Mesodermal cell (in vitro differentiated cells): ENCODE measurements at regions not wholly inside any gene's neighbourhood (a gene's known extent, or its start where the extent isn't known, plus 50 kb on each side); places are given as distances from the start of the nearest gene placed in this dataset.

Source experiments
- H3K27ac ChIP-seq: 2 replicates; pipeline ENCODE4 v1.7.0; 2013; ENCODE audit warnings: mild to moderate bottlenecking, low read depth, low read length, moderate library complexity; ENCODE audit not compliant: severe bottlenecking
- H3K36me3 ChIP-seq: 2 replicates; pipeline ENCODE4 v1.7.1; 2013; ENCODE audit warnings: mild to moderate bottlenecking, low read length, moderate library complexity; ENCODE audit not compliant: control insufficient read depth, insufficient read depth
- H3K4me1 ChIP-seq: one replicate; pipeline ENCODE4 v1.7.1; 2013; ENCODE audit warnings: mild to moderate bottlenecking, low read length; ENCODE audit not compliant: insufficient read depth, control insufficient read depth, poor library complexity, severe bottlenecking
- H3K4me3 ChIP-seq: 2 replicates; pipeline ENCODE4 v1.7.0; 2013; ENCODE audit warnings: low read length, control low read depth, mild to moderate bottlenecking; ENCODE audit not compliant: insufficient read depth, poor library complexity, severe bottlenecking; ENCODE audit errors: extremely low read depth
- H3K9me3 ChIP-seq: 2 replicates; pipeline ENCODE4 v1.7.1; 2013; ENCODE audit warnings: mild to moderate bottlenecking, low read length, moderate library complexity; ENCODE audit not compliant: control insufficient read depth
- WGBS, 2 experiments: methylation state at CpG; one replicate each; pipeline ENCODE4 v1.1.5; 2013; ENCODE audit warnings: missing lambda C conversion rate in 2 of 2; ENCODE audit not compliant: insufficient coverage in 2 of 2; 5-methylcytosine and 5-hydroxymethylcytosine counted together

DNA sequence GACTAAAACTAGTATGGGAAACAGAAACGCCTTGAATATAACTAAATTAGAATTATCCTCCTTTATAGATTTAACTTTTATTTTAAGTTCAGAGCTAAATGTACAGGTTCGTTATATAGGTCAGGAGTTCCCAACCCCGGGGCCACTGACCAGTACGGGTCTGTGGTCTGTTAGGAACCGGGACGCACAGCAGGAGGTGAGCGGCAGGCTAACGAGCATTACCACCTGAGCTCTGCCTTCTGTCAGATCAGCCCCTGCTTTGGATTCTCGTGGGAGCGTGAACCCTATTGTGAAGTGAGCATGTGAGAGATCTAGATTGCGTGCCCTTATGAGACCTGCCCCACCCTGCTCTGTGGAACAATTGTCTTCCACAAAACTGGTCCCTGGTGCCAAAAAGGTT is 51.0 kb downstream of the FAT4 start:
- Histone ChIP-seq H3K9me3 (no peaks in the 10 kb centered on the region), H3K36me3 (peaks cover 4% of the 10 kb centered on the region), H3K4me3 (no peak overlapping the region), H3K27ac (no peak overlapping the region), H3K4me1 (no peaks in the 10 kb centered on the region)
- 95 to 100% methylated on average over 3 to 9 of the region's 11 CpGs for WGBS, 2 experiments

DNA sequence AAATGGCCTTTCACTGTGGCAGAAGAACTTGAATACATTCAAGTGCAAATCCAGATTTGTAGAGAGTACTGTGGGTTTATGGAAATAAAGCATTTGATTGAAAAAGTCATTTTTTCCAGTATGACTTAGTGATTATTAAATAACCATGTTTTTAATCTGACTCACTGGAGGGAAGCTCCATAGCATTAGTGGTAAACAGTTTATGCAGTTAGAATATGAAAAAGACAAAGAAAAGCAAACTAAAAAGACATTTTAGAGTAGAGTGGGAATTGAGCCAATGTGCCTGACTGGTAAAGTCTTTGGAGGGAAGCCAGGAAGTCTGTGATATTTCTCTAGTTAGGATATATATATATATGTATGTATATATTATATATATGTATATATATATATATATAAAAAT is 53.4 kb downstream of the FAT4 start:
- Histone ChIP-seq H3K4me3 (no peak overlapping the region), H3K36me3 (peaks cover 4% of the 10 kb centered on the region), H3K9me3 (no peaks in the 10 kb centered on the region), H3K27ac (no peak overlapping the region), H3K4me1 (no peaks in the 10 kb centered on the region)

- 94 to 100% methylated on average over 2 to 3 of the region's 3 CpGs for WGBS, 2 experiments
- Histone ChIP-seq H3K4me3 (no peak overlapping the region), H3K4me1 (no peaks in the 10 kb centered on the region), H3K27ac (no peak overlapping the region), H3K36me3 (peaks cover 4% of the 10 kb centered on the region), H3K9me3 (no peaks in the 10 kb centered on the region)
These were observed 53.9 kb downstream of the FAT4 start for GRCh38 chr4:125368671-125369081.

DNA sequence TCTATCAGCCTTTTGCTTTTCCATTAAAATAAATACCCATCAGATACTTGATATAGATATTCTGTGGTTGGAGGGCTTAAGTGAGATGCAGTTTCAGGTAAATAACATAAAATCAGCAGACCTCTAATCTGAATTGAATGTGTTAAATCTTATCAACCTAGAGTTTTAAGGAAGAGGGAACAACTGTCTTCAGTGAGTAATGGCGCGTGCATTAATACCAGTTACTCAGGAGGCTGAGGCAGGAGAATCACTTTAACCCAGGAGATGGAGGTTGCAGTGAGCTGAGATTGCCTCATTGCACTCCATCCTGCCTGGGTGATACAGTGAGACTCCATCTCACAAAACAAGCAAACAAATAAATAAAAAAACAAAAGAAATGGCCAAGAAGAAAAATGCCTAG is 54.3 kb downstream of the FAT4 start:
- 100% methylated on average over 2 of the region's 2 CpGs; no CpG with 5 or more reads in 1 of the 2 experiments for WGBS, 2 experiments
- H3K4me1 ChIP-seq, result no peaks in the 10 kb centered on the region
- no peak overlapping the region for H3K27ac ChIP-seq
- no peaks in the 10 kb centered on the region for H3K9me3 ChIP-seq
- no peak overlapping the region for H3K4me3 ChIP-seq
- H3K36me3 ChIP-seq, result peaks cover 4% of the 10 kb centered on the region

DNA sequence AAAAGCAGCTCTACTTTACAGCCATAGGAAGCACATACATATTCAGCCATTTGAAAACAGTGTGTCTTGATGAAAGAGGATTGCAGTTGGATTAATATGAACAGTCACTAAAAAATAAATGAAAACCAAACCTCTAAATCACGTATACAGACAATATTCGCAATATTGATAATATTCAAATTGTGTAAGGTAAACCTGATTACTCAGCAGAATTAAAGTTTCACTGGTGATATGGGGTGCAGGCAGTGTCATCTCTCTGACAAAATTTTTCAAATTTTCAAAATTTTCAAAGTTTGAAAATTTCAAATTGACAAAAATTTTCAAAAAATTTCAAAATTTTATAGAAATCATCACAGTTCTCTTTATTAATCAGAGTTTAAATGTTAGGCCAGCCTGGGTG is 55.7 kb downstream of the FAT4 start:
- Histone ChIP-seq H3K4me1 (no peaks in the 10 kb centered on the region), H3K9me3 (no peaks in the 10 kb centered on the region), H3K4me3 (no peak overlapping the region), H3K36me3 (peaks cover 4% of the 10 kb centered on the region), H3K27ac (no peak overlapping the region)
- WGBS, 2 experiments, result no CpG with 5 or more reads among the region's 2 CpGs

- H3K4me3 ChIP-seq, result no peak overlapping the region
- no peaks in the 10 kb centered on the region for H3K4me1 ChIP-seq
- no CpG with 5 or more reads among the region's 1 CpG for WGBS, 2 experiments
- no peak overlapping the region for H3K27ac ChIP-seq
- H3K36me3 ChIP-seq, result no peaks in the 10 kb centered on the region
- H3K9me3 ChIP-seq, result no peaks in the 10 kb centered on the region
These were observed 68.2 kb downstream of the FAT4 start for GRCh38 chr4:125382995-125383394.

GRCh38 chr4:125387770-125388169 is 73.0 kb downstream of the FAT4 start:
- H3K36me3 ChIP-seq, result no peaks in the 10 kb centered on the region
- H3K27ac ChIP-seq, result no peak overlapping the region
- peaks cover 13% of the 10 kb centered on the region for H3K4me1 ChIP-seq
- H3K9me3 ChIP-seq, result no peaks in the 10 kb centered on the region
- H3K4me3 ChIP-seq, result no peak overlapping the region

DNA sequence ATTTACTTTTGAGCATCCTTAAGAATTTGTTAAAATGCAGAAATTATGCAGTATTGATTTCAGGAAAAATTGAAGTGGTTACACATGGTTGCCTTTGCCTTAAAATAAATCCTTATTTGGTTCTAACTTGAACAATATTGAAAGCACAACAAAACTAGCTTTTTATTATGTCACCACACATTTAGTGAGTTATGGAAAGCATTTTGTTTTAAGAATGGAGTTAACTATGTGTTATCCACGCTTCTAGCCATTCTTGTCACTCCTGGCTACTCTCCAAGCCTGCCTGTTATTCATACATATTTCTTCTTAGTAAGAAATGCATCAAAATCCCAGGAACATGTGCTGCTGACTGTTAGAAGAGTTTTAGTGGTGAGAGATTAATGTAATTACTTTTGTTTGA is 73.9 kb downstream of the FAT4 start:
- Histone ChIP-seq H3K27ac (no peak overlapping the region), H3K36me3 (no peaks in the 10 kb centered on the region), H3K4me1 (peaks cover 18% of the 10 kb centered on the region), H3K4me3 (no peak overlapping the region), H3K9me3 (no peaks in the 10 kb centered on the region)
- no CpG with 5 or more reads among the region's 1 CpG for WGBS, 2 experiments

- Histone ChIP-seq H3K4me1 (peaks cover 23% of the 10 kb centered on the region), H3K9me3 (no peaks in the 10 kb centered on the region), H3K36me3 (no peaks in the 10 kb centered on the region), H3K4me3 (no peak overlapping the region), H3K27ac (peak overlapping the region; percentile 57)
- 86% methylated on average over 1 of the region's 3 CpGs; no CpG with 5 or more reads in 1 of the 2 experiments for WGBS, 2 experiments
These were observed 75.0 kb downstream of the FAT4 start for GRCh38 chr4:125389713-125390112.

GRCh38 chr4:125390126-125390525 is 75.4 kb downstream of the FAT4 start:
- WGBS, 2 experiments, result 100% methylated on average over 1 of the region's 4 CpGs; no CpG with 5 or more reads in 1 of the 2 experiments
- Histone ChIP-seq H3K36me3 (no peaks in the 10 kb centered on the region), H3K27ac (peak overlapping the region; percentile 57)

DNA sequence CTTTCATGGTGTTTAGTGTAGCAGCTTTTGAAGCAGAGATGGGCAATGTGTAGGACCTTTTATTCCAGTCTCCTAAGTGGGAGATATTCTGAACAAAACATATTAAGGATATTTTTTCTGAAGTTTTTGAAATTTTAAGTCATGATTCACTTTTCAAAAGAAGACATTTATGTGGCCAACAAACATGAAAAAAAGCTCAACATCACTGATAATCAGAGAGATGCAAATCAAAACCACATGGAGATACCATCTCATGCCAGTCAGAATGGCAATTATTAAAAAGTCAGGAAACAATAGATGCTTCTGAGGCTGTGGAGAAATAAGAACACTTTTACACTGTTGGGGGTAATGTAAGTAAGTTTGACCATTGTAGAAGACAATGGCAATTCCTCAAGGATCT is 76.0 kb downstream of the FAT4 start:
- no peaks in the 10 kb centered on the region for H3K9me3 ChIP-seq
- H3K4me1 ChIP-seq, result peaks cover 23% of the 10 kb centered on the region
- H3K4me3 ChIP-seq, result no peak overlapping the region
- no peak overlapping the region for H3K27ac ChIP-seq
- no peaks in the 10 kb centered on the region for H3K36me3 ChIP-seq

More at GRCh38 chr4:125390126-125390525, 75.4 kb downstream of the FAT4 start:
- Histone ChIP-seq H3K4me3 (no peak overlapping the region), H3K9me3 (no peaks in the 10 kb centered on the region), H3K4me1 (peaks cover 23% of the 10 kb centered on the region)

GRCh38 chr4:125392694-125393093 is 77.9 kb downstream of the FAT4 start:
- H3K27ac ChIP-seq, result peak overlapping the region; percentile 31
- H3K36me3 ChIP-seq, result no peaks in the 10 kb centered on the region
- peaks cover 23% of the 10 kb centered on the region for H3K4me1 ChIP-seq
- H3K9me3 ChIP-seq, result no peaks in the 10 kb centered on the region
- H3K4me3 ChIP-seq, result no peak overlapping the region
- WGBS, 2 experiments, result 60% methylated on average over 1 of the region's 1 CpG; no CpG with 5 or more reads in 1 of the 2 experiments
